Transverse colon (tissue), 4 donors: ENCODE measurements at regions not wholly inside any gene's neighbourhood (a gene's known extent, or its start where the extent isn't known, plus 50 kb on each side); places are given as distances from the start of the nearest gene placed in this dataset.
"Not testable (repeated sequence)": the region's sequence is repeated elsewhere in the genome, so short reads cannot be mapped to it uniquely, and the experiment has no call there.

ENCODE experiments used
- DNase-seq: peaks from one replicate; pipeline ENCODE4 v3.0.0-alpha.2; 2019
- H3K27ac ChIP-seq, 4 donors: fragments of 200-600 bp; sonication (generic); 2 replicates each; pipeline ENCODE4 v1.5.1; 2016 to 2018; ENCODE audit warnings: inconsistent platforms in 4 of 4
- H3K27me3 ChIP-seq: fragments of 200-600 bp; sonication (generic); 2 replicates; pipeline ENCODE4 v1.5.1; 2017; ENCODE audit warnings: inconsistent platforms
- H3K36me3 ChIP-seq, 4 donors: fragments of 200-600 bp; sonication (generic); 2 replicates each; pipeline ENCODE4 v1.5.1; 2017 to 2019; ENCODE audit warnings: inconsistent platforms in 4 of 4
- H3K4me1 ChIP-seq, 4 donors: fragments of 200-600 bp; sonication (generic); 2 replicates each; pipeline ENCODE4 v1.5.1; 2017 to 2020; ENCODE audit warnings: inconsistent platforms in 4 of 4
- H3K4me3 ChIP-seq, 4 donors: fragments of 200-600 bp; sonication (generic); 1 replicate in 1 of 4; 2 replicates in 3 of 4; pipeline versions ENCODE4 v1.5.1 to v1.6.1; 2017 to 2019; ENCODE audit warnings: inconsistent platforms in 4 of 4
- H3K9me3 ChIP-seq, 2 donors: fragments of 200-600 bp; sonication (generic); 2 replicates each; pipeline ENCODE4 v1.5.1; 2017 to 2019; ENCODE audit warnings: inconsistent platforms in 2 of 2
- CTCF ChIP-seq, 5 experiments: fragments of 200-600 bp in 3 of 5; fragments of 450-650 bp in 2 of 5; sonication (generic) in 3 of 5; IDR thresholded peaks; 1 replicate in 2 of 5; 2 replicates in 3 of 5; pipeline ENCODE4 v1.5.1; 2016 to 2017; ENCODE audit warnings: antibody characterized with exemption in 5 of 5, inconsistent platforms in 3 of 5, mild to moderate bottlenecking in 2 of 5, moderate library complexity in 1 of 5
- EP300 ChIP-seq: sonication (generic); formaldehyde crosslinking; IDR thresholded peaks from one replicate; pipeline ENCODE4 v1.6.1; 2017; ENCODE audit warnings: antibody characterized with exemption, low read depth
- POLR2A ChIP-seq: fragments of 450-650 bp; IDR thresholded peaks from one replicate; pipeline ENCODE4 v1.6.1; 2016; ENCODE audit warnings: antibody characterized with exemption, mild to moderate bottlenecking, moderate library complexity
- POLR2AphosphoS5 ChIP-seq, 3 donors: sonication (generic); formaldehyde crosslinking; IDR thresholded peaks; one replicate each; pipeline ENCODE4 v1.6.1; 2016; ENCODE audit warnings: antibody characterized with exemption in 3 of 3
- WGBS, 2 donors: methylation state at CpG; one replicate each; pipeline ENCODE4 v1.1.5; 2018; ENCODE audit warnings: low coverage in 1 of 2; 5-methylcytosine and 5-hydroxymethylcytosine counted together
- in situ Hi-C, 4 donors: fragments of 200-750 bp; cut with MboI; loops; one replicate each; pipeline versions ENCODE4 v1.15.0 to v1.15.1; 2017; ENCODE audit warnings: low sequenced_read_pairs in 3 of 4, low pct_ligation_motif_present in 1 of 4, low pct_unique_long_range_greater_than_20kb in 1 of 4
- intact Hi-C: fragments of 100-400 bp; cut with DNase I; formaldehyde crosslinking; loops from one replicate; pipeline ENCODE4 v1.15.1; 2023; ENCODE audit warnings: low total_unique reads

- 79 to 82% methylated on average over 4 of the region's 4 CpGs for WGBS, 2 donors
- Histone ChIP-seq H3K27ac (no peak overlapping the region), H3K36me3 (no peaks in the 10 kb centered on the region), H3K4me3 (no peak overlapping the region), H3K4me1 (no peaks in the 10 kb centered on the region), H3K27me3 (no peaks in the 10 kb centered on the region), H3K9me3 (no peaks in the 10 kb centered on the region)
- DNase-seq: no peak
- in situ Hi-C loops (no loop called here), intact Hi-C loops (no loop called here)
- no peak for TF ChIP-seq CTCF (IDR thresholded peaks at IDR 0.05)
- no peak for TF ChIP-seq POLR2A
These were observed 164.9 kb upstream of the SLC38A2 start for GRCh38 chr12:46537387-46537955.

GRCh38 chr12:46536316-46536715 is 163.7 kb upstream of the SLC38A2 start:
- DNase-seq, H3K36me3 ChIP-seq, in situ Hi-C loops, H3K9me3 ChIP-seq, H3K27ac ChIP-seq, H3K4me3 ChIP-seq, intact Hi-C loops, H3K27me3 ChIP-seq, H3K4me1 ChIP-seq: not testable (repeated sequence)
- 77 to 92% methylated on average over 2 to 3 of the region's 3 CpGs for WGBS, 2 donors

- TF ChIP-seq POLR2A: no peak
- no peak for TF ChIP-seq EP300
- no peak for TF ChIP-seq CTCF (IDR thresholded peaks at IDR 0.05)
- no peak for TF ChIP-seq POLR2AphosphoS5 (IDR thresholded peaks at IDR 0.05)
- Histone ChIP-seq H3K27ac (no peak overlapping the region), H3K4me1 (no peaks in the 10 kb centered on the region), H3K27me3 (no peaks in the 10 kb centered on the region), H3K36me3 (no peaks in the 10 kb centered on the region), H3K9me3 (no peaks in the 10 kb centered on the region), H3K4me3 (no peak overlapping the region)
- 85 to 86% methylated on average over 5 to 6 of the region's 6 CpGs for WGBS, 2 donors
- intact Hi-C loops: no loop called here
- in situ Hi-C loops: no loop called here
- DNase-seq: no peak
These were observed 163.3 kb upstream of the SLC38A2 start for GRCh38 chr12:46535907-46536306.

- intact Hi-C loops (no loop called here), in situ Hi-C loops (no loop called here)
- no peak for TF ChIP-seq POLR2AphosphoS5 (IDR thresholded peaks at IDR 0.05)
- Histone ChIP-seq H3K36me3 (no peaks in the 10 kb centered on the region), H3K27ac (no peak overlapping the region), H3K9me3 (no peaks in the 10 kb centered on the region), H3K4me3 (no peak overlapping the region), H3K4me1 (no peaks in the 10 kb centered on the region), H3K27me3 (no peaks in the 10 kb centered on the region)
- DNase-seq: no peak
- WGBS, 2 donors: 89 to 95% methylated on average over 1 to 3 of the region's 3 CpGs
These were observed 162.8 kb upstream of the SLC38A2 start for GRCh38 chr12:46535376-46535775.

- no peak overlapping the region for H3K27ac ChIP-seq
- DNase-seq: no peak
- in situ Hi-C loops: no loop called here
These were observed 161.8 kb upstream of the SLC38A2 start for GRCh38 chr12:46534327-46534840.

More at GRCh38 chr12:46534327-46534840, 161.8 kb upstream of the SLC38A2 start:
- no peaks in the 10 kb centered on the region for H3K36me3 ChIP-seq
- H3K4me3 ChIP-seq: no peak overlapping the region
- no peaks in the 10 kb centered on the region for H3K27me3 ChIP-seq
- TF ChIP-seq CTCF (IDR thresholded peaks at IDR 0.05) (no peak), POLR2AphosphoS5 (IDR thresholded peaks at IDR 0.05) (no peak), EP300 (no peak), POLR2A (no peak)
- intact Hi-C loops: no loop called here
- H3K4me1 ChIP-seq: no peaks in the 10 kb centered on the region
- WGBS, 2 donors: 75 to 76% methylated on average over 1 of the region's 1 CpG
- no peaks in the 10 kb centered on the region for H3K9me3 ChIP-seq
